ENCODE measurements at regions not wholly inside any gene's neighbourhood (a gene's known extent, or its start where the extent isn't known, plus 50 kb on each side); places are given as distances from the start of the nearest gene placed in this dataset.

- in situ Hi-C loops (cut with MboI), result no loop called here
- FAIRE-seq, result no peak
- no peaks in the 10 kb centered on the region for H3K9me1 ChIP-seq (ENCODE audit: control insufficient read depth, insufficient read depth, low read length)
- TF ChIP-seq, protein P1, sequence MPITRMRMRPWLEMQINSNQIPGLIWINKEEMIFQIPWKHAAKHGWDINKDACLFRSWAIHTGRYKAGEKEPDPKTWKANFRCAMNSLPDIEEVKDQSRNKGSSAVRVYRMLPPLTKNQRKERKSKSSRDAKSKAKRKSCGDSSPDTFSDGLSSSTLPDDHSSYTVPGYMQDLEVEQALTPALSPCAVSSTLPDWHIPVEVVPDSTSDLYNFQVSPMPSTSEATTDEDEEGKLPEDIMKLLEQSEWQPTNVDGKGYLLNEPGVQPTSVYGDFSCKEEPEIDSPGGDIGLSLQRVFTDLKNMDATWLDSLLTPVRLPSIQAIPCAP (CRISPR knock-in tag; IDR thresholded peaks at IDR 0.05; ENCODE audit: borderline replicate concordance), result no peak
- no peak for TF ChIP-seq SMAD4 (CRISPR knock-in tag; conservative IDR thresholded peaks at IDR 0.05)
- TF ChIP-seq MAZ (CRISPR knock-in tag; conservative IDR thresholded peaks at IDR 0.05 in 1 of 2, IDR thresholded peaks at IDR 0.05 in 1 of 2), result no peak
- TF ChIP-seq ARID3B (CRISPR knock-in tag; IDR thresholded peaks at IDR 0.05; ENCODE audit: borderline replicate concordance), result no peak
- no peak for TF ChIP-seq DMBX1 (CRISPR knock-in tag; IDR thresholded peaks at IDR 0.05; ENCODE audit: borderline replicate concordance)
- TF ChIP-seq TSHZ1 (CRISPR knock-in tag; IDR thresholded peaks at IDR 0.05), result no peak
- TF ChIP-seq, protein P2, sequence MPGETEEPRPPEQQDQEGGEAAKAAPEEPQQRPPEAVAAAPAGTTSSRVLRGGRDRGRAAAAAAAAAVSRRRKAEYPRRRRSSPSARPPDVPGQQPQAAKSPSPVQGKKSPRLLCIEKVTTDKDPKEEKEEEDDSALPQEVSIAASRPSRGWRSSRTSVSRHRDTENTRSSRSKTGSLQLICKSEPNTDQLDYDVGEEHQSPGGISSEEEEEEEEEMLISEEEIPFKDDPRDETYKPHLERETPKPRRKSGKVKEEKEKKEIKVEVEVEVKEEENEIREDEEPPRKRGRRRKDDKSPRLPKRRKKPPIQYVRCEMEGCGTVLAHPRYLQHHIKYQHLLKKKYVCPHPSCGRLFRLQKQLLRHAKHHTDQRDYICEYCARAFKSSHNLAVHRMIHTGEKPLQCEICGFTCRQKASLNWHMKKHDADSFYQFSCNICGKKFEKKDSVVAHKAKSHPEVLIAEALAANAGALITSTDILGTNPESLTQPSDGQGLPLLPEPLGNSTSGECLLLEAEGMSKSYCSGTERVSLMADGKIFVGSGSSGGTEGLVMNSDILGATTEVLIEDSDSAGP (CRISPR knock-in tag; IDR thresholded peaks at IDR 0.05), result no peak
- no peak for TF ChIP-seq POLR2G (IDR thresholded peaks at IDR 0.05; ENCODE audit: low read depth, low read length)
- TF ChIP-seq STAG1 (CRISPR knock-in tag; IDR thresholded peaks at IDR 0.05; ENCODE audit: borderline replicate concordance), result no peak
These were observed 213.3 kb upstream of the SGK1 start for GRCh38 chr6:134531188-134531551.

More at GRCh38 chr6:134531188-134531551, 213.3 kb upstream of the SGK1 start:
- Histone ChIP-seq H3K4me3 (no peak overlapping the region), H3K27me3 (ENCODE audit: control insufficient read depth in 2 of 2, insufficient read depth in 2 of 2, low read length in 2 of 2) (no peaks in the 10 kb centered on the region), H3K79me2 (ENCODE audit: control insufficient read depth, insufficient read depth, low read length) (no peaks in the 10 kb centered on the region), H3K27ac (ENCODE audit: extremely low read depth, low read depth, low read length) (no peak overlapping the region), H2AFZ (ENCODE audit: low read depth, low read length) (peak overlapping the region; percentile 75), H4K20me1 (replicated peaks; ENCODE audit: control insufficient read depth, insufficient read depth, low read length) (no peaks in the 10 kb centered on the region), H3K4me1 (replicated peaks in 1 of 2; ENCODE audit: control insufficient read depth in 2 of 2, insufficient read depth in 2 of 2, low read length in 2 of 2) (peaks cover 0 to 5% of the 10 kb centered on the region in 2 experiments; a peak in 2 of 5 replicates), H3K9me3 (replicated peaks; ENCODE audit: control insufficient read depth, insufficient read depth, low read depth, low read length) (no peaks in the 10 kb centered on the region), H3K4me2 (ENCODE audit: insufficient read depth, low read length) (no peak overlapping the region), H3K9ac (ENCODE audit: insufficient read depth in 1 of 2, low read depth in 2 of 2, low read length in 2 of 2) (no peak overlapping the region), H3K36me3 (ENCODE audit: control insufficient read depth, insufficient read depth, low read length) (no peaks in the 10 kb centered on the region)
- ChIA-PET CTCF (ENCODE audit: low intra/inter-chr PET ratio) (no interaction called here), POLR2A (interaction anchor here (1.1 kb wide), 1 partner anchor 9 kb away, joined by 3 read pairs; no protein-coding TSS in a partner anchor)
- DNase-seq (ENCODE audit: extremely low read depth in 1 of 4, low spot score in 3 of 4), result no peak
- 80% methylated on average over 2 of the region's 2 CpGs for WGBS (ENCODE audit: insufficient coverage, low coverage, missing lambda C conversion rate)
- no TSS peak for BruUV-seq (replicated peaks)
- intact Hi-C loops (cut with micrococcal nuclease), result no loop called here
- ATAC-seq, result no peak
